Limb (tissue), 2 donors: ENCODE measurements at regions not wholly inside any gene's neighbourhood (a gene's known extent, or its start where the extent isn't known, plus 50 kb on each side); places are given as distances from the start of the nearest gene placed in this dataset.

Experiments used
- DNase-seq, 2 donors: peaks; one replicate each; pipeline ENCODE4 v3.0.0-alpha.2; 2016; ENCODE audit errors: extremely low spot score in 2 of 2

DNA sequence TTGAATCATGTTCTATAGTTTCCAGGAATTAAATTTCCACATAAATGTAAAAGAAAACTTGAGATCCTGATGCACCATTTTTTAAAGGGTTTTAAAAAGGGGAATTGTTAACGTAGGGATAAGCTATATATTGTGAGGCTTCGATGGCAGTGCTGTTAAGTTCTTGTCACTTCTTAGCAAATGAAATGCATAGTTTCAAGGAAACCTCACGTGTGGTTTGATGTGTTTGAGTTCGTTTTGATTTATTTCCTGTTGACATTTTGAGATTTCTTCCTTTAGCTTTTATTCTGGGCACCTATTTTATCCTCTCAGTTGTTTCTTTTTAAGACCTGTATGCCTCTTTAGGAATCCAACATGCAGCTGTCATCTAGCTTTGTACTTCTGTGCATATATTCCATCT, 301.0 kb downstream of the DOCK8 start:
- no peak for DNase-seq

DNA sequence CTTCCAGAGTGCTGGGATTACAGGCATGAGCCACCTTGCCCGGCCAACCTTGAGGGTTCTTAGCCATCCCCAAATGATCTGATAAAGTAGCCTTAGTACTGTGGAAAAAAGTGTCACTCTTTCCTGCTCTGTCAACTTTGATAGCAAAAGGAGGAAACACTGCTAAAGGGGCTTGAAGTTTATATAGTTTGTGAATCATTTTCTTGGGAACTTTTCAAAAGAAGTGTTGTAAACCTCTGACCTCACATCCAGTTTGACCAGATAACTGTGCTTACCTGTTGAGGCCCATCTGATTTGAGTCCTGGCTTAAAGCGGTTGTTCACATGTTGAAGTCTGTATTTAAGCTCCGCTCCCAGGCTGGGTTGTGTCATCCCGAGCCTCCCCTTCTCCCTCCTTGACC, 303.3 kb downstream of the DOCK8 start:
- no peak for DNase-seq

DNA sequence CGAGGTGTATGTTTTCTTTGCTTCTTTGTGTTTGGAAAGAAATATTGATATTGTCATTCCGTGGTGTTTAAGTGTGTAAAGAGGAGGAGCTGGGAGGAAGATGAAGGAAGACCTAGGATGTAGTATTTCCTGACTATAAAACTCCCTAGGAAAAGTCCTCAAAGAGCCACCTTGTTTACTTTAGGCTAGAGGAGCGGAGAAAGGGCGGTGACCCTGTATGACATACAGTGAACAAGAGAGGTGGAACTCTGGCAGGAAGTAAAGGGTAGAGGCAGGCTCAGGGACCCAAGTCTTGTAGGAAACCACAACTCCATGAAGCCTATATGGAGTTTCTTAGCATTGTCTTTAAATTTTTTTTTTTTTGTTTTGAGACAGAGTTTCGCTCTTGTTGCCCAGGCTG, 303.9 kb downstream of the DOCK8 start:
- no peak for DNase-seq

DNA sequence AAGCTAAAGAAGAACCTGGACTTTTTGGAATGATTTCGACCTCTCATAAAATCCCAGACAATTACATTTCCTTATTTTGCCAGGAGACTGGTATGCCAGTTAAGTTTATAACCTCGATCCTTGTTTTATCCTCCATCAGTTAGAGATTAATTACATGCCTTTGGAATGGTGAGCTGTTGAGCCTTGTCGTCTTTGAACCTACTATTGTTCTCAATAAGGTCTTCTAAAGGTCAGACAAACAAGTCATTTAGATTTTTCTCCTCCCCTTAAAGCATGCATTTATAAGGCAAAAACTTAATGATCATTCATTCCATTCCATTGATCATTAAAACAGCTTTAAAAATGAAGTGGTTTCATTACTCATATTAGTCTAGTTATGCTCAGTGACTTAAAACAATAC, 304.9 kb downstream of the DOCK8 start:
- no peak for DNase-seq

DNA sequence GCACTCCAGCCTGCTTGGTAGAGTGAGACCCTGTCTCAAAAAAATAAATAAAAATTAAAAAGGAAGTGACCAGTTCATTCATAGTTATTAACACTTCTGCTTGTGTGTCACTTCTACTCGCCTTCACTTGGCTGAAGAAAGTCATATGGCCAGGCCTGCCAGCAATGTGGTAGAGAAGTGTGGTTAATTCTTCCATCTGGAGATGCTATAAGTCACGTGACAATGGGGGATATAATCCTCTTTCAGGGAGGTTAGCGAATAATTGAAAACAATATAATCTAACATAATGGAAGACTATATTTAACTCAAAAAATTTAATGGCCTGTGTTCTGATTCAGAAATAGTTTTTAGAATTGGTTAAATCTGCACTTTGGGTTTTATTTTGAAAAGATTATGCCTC, 305.6 kb downstream of the DOCK8 start:
- DNase-seq, result no peak

DNA sequence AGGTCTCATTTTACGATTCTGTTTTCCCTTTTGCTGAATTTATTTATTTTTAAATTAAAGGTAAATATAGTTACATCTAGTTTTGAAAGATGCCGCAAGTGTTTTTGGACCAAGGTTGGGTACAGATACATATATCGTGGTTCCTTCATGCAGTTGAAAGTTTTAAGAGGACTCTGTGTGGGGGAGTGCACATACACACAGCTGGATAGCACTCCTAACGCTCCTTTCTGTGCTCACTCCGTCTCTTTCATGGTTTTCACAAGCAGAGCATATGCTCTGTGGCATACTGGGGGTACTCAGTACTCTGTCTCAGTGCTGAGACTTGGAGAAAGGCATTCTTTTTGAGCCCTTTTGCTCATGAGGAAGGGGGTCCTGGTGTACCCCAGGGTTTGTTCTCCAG, 307.5 kb downstream of the DOCK8 start:
- DNase-seq, result no peak

DNA sequence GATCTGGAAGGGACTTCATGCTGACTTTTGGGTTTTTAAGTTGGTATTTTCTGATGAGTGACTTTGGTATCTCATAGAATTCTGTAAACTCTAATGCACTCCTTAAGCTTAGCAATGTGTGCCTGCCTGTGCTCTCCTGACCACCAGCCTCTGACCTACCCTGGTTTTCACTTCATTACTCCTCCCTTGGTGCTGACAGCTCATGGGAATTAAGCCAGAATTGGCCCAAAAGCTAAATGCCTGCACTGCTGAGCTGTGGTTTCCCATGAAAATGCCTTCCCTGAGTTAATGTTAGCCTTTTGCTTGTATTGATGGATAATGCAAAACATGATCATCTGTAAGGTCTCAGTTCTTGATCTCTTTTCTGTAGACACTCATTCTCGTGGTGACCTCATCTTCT, 308.0 kb downstream of the DOCK8 start:
- DNase-seq, result no peak

DNA sequence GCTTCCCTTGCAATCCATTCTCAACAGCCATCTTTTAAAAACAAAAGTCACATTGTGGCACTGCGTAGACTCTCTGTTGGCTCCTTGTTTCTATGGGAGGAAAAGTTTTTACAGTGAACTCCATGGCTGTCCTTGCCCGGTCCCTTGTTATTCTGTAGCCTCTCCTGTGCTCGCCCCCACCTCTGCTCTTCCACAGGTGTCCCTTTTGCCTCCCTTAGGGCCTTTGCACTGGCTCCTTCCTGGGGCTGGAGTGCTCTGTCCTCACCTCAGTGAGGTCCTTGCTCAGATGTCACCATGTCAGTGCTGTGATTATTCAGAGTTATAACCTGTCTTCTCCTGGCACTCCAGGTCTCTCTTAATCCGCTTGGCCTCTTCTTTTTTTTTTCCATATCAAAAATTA, 308.8 kb downstream of the DOCK8 start:
- no peak for DNase-seq

DNA sequence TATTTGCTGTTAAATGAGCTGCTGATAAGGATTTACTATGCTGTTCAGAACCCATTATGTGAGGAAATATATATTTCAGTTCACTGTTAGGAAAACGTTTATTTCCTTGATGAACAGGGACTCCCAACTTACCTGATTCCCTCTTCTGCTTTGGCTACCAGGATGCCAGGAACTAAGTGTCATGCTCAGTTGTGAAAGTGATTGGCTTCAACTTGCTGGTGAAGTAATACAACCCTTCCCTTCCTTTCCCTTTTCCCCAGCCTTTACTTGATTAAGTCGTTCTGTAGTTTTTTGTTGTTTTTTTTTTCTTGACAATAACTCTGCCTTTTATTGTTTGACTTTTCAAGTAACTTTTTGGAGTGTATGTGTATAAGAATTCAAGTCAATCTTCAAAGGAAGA, 309.3 kb downstream of the DOCK8 start:
- DNase-seq, result no peak

DNA sequence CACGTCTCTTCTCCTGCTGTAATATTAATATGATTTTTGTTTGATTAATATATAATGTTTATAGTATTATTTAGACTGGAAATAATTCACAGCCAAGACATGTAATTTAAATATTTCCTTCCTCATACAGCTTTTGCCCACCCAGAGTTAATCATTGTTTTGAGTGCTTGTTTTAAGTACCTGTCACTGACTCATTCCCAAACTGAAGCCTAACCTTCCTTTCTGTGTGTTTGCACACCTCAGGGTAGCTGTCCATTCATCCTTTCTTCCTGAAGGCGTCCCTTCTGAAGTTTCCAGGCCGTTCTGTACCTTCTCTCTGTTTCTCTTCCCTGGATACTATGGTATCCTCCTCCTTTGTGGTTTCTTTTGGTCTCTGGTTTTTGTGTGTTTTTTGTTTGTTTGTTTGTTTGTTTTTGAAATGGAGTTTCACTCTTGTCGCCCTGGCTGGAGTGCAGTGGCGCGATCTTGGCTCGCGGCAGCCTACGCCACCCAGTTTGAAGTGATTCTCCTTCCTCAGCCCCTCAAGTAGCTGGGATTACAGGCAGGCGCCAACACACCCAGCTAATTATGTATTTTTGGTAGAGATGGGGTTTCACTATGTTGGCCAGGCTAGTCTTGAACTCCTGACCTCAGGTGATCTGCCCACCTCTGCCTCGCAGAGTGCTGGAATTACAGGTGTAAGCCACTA, 312.4 kb downstream of the DOCK8 start:
- DNase-seq, result no peak

DNA sequence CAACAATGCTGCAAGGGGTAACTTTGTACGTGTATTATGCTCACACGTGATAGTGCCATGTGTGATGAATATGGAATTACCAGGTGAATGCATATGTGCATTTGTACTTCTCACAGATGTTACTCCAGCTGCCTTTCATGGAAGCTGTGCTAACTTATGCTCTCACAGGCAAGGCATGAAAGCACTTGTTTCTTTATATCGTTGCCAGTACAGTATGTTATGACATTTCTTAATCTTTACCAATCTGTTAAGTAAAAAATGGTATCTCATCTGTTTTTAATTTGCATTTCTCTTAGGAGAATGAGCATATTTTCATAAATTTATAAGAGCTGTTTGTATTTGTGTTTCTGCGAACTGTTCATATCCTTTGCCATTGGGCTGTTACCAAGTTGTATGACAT, 311.8 kb upstream of the DMRT1 start:
- no peak for DNase-seq

DNA sequence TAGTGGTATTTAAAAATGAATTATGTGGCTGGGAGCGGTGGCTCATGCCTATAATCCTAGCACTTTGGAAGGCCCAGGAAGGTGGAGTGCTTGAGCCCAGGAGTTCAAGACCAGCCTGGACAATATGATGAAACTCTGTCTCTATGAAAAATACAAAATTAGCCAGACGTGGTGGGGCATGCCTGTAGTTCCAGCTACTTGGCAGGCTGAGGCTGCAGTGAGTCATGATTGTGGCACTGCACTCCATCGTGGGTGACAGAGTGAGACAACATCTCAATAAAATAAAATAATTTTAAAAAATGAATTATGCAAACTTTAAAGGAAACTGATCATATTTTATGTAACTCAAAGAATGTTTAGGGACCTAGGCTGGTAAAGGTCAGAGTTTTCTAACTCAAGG, 310.8 kb upstream of the DMRT1 start:
- DNase-seq, result no peak

DNA sequence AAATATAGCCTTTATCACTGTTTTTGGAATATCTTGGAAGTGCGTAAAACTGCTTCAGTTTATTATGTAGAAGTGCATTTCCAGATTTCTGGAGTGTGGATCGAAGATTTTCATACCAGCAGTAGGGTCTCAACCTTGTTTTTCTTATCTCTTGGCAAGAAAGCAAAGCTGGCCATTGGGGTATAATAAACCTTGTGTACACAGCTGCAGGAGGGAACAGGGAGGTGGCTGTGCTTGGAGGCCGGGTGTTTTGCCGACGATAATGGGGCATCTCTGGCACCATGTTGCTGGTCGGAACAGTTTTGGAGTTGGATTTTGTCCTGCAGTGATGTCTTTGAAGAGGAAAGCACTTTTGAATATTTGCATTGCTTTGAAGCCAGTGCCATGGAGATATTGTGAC, 308.8 kb upstream of the DMRT1 start:
- DNase-seq, result no peak

DNA sequence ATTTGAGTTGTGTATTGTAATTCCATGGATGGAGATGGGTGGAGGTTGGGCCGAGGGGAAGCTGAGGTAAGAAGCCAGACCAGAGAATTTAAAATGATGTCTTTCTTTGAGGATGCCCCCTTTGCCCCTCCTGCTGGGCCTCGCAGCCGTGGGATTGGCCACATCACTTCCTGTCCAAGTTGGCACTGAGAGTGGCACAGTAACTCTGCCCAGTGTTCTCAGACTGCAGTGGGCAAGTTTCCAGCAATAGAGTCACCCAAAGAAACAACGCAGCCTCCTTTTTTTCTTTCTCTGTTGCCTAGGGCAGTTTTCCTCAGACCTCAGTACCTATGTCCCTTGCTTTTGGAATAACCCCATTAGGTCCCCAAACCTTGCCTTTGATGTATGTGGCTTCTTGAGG, 306.6 kb upstream of the DMRT1 start:
- DNase-seq, result no peak

DNA sequence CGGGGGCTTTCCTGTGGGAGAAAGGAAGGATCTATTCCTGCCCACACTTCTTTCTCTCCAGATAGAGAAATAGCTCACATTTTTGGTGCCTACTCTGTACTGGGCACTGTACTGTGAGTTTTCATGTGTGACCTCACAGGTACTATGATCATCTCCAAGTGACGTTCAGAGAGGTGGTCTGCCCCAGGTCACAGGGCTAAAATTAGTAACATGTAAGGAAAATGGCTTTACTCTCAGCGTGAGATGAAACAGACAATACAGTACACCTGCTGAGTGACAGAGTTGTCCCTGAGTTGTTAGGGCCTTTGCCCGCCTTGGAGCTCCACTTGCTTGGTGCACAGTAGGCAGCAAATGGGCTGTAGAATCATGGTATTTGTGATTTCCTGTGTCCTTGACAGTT, 306.1 kb upstream of the DMRT1 start:
- no peak for DNase-seq

DNA sequence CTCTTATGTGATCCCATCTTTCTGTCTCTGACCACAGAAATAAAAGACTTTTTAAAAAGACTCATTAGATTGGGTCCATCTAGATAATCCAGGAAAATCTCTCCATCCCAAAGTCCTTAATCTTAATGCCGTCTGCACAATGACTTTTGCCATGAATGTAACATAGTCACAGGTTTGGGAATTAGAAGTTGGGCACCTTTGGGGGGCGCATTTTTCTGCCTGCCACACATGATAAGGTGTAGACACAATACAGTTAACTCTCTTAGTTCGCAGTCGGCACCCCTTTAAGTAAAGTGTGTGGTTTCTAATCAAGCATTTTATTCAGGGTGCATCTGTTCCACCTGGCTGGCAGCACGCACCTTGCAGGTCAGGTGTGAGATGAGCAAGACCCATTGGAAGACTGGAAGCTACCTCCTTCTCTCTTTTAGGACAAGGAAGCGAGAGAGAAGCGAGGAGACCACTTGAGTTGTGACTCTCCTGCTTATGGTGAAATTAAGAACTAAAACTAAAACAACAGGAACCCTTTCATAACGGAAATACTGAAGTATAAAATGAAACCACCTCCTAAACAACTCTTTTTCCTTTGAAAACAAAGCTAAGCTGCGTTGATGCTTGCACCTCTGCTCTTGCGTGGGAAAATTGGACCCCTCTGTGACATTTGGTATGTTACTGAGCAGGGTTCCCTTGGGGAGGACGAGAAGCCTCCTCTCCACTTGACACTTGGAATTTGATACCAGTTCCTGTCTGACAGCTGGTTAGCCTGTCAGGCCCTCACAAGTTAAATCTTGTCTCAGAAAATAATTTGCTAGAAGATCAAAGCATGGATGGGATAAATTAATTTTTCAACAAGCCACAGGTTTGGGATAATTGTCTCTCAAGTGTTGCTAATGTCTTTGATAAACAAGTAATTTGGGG, 304.6 kb upstream of the DMRT1 start:
- DNase-seq, result no peak

DNA sequence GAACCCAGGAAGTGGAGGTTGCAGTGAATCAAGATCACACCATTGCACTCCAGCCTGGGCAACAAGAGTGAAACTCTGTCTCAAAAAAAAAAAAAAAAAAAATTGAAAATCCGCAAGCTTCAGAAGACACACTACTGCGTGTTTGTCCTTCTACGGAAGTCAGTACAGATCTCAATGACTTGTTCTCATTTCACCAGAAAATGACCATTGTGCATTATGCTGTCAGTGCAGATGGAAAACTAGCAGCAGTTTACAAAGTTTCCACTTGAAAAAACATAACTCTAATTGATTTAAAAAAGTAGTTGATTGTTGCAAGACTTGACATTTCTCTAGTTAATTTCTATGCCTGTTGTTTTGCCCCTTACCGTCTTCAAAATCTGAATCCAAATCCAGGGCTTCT, 298.0 kb upstream of the DMRT1 start:
- no peak for DNase-seq

DNA sequence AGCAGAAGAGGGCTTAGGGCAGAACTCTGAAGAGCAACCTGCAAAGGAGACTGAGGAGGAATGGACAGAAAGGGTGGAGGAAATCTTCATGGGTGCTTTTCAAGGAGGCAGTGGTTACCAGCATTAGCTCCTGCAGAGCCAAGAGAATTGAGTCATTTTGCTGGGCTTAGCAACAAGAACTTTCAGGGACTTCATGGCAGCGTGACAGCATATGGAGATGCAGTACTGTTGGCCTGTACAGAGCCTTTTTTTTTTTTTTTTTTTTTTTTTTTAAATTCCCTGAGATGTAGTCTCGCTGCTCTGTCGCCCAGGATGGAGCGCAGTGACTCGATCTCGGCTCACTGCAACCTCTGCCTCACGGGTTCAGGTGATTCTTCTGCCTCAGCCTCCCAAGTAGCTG, 296.0 kb upstream of the DMRT1 start:
- DNase-seq, result no peak

DNA sequence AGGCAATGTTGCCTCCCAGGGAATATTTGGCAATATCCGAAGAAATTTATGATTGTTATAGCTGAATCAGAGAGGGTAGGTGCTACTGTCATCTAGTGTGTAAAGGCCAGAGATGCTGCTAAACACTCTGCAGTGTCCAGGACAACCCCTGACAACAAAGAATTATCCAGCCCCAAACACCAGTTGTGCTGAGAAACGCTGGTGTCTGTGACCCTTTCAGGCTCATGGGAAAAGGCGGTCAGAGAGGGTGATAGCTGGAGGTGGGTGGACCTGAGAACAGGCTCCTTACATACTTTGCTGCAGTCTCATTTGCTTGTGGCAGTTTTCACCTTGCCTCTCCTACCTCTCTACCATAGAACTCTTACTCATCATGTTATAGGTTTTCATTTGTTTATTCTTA, 295.3 kb upstream of the DMRT1 start:
- no peak for DNase-seq

DNA sequence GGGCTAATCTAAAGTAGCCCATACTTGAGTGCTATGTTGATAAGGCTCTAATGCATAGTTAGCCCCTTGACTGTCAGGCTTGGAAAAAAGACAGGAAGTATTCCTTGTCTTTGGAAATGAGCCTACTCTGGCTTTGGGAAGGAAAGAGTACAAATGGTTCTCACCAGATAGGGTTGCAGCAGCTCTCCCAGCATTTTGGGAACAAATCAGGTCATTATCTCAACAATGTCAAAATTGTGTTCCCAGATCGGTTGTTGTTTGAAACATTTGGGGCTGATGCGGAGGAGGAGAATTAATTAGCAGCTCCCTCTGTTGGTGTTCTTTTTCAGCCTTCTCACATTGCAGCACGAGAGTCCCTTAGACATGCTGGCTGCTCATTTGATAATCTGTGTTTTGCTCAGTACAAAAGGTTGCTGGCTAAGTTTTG, 294.7 kb upstream of the DMRT1 start:
- peak in 1 of 2 donors; percentile 49 for DNase-seq

DNA sequence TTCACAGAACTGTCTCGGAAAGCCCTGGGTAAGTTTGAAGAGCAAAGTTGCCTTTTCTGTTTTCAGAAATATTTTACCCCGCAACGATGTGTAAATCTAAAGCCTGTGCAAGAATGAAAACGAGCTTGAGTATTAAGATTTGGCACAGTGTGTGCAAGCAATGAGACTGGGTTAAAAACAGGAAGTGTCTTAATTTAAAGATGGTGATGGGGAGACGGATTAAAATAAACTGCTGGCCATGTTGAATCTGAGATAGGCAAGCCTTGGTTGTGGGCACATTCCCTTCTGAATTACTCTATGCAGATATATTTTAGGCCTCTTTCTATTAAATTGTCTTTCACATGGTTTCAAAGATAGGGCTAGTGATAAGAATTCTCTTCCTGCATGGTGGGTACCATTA, 294.2 kb upstream of the DMRT1 start:
- DNase-seq, result no peak

DNA sequence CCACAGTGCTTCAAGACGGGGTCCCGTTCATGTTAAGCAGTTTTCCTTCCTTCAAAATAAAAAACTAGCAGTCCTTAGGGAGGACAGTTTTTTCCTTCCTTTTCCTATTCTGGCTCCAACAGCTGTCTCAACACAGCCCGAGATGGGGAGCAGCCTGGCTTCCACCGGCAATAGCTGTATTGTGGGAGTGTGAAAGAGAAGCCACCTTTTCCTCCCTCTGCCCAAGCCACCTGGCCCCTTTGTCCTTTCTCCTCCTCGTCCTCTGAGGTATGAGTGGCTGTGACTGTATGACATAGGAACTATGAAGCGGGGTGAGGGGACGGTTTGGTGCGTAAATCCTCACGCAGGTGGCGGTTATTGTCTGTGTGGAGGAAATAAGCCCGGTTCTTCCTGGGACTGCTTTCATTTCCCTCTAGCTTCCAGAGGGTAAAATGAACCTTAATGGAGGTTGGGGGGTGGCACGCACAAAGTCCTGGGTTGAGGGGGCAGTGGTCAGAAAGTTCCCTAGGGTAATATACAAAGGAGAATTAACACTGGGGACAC, 292.0 kb upstream of the DMRT1 start:
- no peak for DNase-seq

DNA sequence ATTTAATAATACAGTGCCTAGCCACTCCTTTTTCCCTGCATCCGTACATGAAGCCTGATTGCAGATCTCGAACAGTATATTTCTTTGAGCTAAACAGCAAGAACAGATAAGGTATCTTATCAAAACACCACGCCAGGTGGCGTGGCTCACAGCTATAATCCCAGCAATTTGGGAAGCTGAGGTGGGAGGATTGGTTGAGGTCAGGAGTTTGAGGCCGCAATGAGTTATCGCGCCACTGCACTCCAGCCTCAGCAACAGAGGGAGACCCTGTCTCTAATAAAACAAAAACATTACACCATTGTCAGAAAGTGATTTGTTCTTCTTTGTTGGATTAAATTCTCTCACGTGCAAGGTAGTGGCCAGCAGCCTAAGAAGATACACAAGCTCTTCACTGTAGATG, 291.2 kb upstream of the DMRT1 start:
- no peak for DNase-seq
